ENCODE measurements at regions not wholly inside any gene's neighbourhood (a gene's known extent, or its start where the extent isn't known, plus 50 kb on each side); places are given as distances from the start of the nearest gene placed in this dataset.

DNA sequence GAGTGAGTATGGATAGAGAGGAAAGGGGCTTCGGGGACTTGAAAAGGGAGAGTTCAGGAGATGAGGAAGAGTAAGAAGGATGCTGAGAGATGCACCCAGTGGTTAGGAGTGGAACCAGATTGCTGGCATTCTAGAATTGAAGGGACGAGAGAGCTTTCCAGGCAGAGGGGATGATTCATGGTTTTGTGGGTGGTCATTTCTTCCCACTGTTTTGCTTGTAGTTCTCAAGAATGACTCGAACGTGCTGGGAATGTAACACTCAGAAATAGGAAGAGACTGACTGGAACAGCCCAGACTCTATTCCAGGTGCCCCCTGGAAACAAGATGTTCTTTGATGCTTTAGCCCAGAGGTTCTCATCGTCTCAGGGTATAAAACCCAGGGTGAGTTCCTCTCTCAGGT, 294.2 kb downstream of the ICE1 start:
- TF ChIP-seq CTCF (IDR thresholded peaks at IDR 0.05; ENCODE audit: low read depth, low read length) (no peak), POLR2A (IDR thresholded peaks at IDR 0.05; ENCODE audit: extremely low read depth, insufficient read length) (no peak), MAX (IDR thresholded peaks at IDR 0.05; ENCODE audit: low read depth, low read length) (no peak)

All from NB4 (cell line).